Inflammatory macrophage treated with lipopolysaccharide for 1 hour (primary cell): ENCODE measurements at regions not wholly inside any gene's neighbourhood (a gene's known extent, or its start where the extent isn't known, plus 50 kb on each side); places are given as distances from the start of the nearest gene placed in this dataset.
A peak's percentile ranks its signal among the peaks of the same experiment; 100 is the strongest.

Source experiments
- DNase-seq, 2 donors: peaks; one replicate each; pipeline ENCODE4 v3.0.0-alpha.2; 2020 to 2022

DNA sequence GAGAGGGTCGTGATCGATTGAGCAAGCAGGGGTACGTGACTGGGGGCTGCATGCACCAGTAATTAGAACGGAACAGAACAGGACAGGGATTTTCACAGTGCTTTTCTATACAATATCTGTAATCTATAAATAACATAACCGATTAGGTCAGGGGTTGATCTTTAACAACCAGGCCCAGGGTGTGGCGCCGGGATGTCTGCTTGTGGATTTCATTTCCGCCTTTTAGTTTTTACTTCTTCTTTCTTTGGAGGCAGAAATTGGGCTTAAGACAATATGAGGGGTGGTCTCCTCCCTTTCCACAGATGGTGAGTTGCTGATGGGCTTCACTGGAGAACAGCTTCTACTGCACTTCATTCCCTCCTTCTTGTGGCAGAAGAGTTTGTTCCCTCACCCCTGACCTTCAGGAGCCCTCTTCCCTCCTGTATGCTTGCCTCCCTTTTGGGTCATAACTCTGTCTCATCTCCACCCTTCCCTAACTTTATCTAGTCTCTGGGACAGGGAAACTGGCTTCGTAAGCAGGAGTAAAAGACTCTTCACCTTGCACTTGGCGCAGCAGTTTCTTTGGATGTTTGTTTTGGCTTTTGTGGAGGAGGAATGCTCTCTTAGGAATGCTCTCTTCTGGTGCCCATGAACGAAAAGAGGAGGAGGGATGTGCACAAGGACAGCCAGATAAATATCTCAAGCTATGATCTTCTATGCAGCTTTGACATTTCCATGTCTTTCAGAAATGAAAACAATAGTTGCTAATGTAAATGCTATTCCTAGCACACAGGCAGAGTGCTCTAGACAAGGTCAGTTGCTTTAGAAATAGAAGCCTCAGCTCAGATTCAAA, 139.8 kb upstream of the RPS23 start:
- peak in 1 of 2 donors; percentile 39 for DNase-seq

DNA sequence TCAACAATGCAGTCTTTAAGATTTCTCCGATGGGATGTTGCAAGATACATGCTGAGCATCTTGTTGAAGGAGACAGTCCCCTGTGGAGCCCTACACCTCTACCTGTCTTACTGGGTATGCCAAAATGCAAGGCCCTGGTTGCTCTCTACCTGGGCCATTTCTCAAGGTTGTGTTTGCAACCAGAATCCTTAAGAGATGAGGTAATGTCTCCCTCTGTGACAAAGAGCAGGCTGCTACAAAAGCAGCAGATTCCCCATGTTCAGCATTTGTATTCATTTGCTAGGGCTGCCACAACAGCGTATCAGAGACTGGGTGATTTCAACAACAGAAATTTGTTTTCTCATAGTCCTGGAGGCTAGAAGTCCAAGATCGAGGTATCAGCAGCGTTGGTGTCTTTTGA, 138.4 kb upstream of the RPS23 start:
- no peak for DNase-seq

DNA sequence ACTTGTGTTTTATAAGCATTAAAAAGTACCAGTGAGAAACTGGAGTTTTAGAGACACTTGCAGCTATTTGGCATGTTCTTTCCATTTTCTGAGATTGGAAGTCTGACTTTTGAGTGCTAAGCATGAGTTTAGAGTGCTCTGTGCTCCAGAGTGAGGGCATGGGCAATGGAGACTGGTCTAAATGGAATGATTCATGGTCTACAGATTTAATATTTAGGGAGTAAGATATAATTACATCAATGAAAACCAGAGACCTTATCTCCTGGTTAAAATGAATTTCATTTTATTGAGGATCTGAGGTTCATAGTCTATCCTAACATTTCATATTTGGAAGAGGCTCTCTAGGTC, 135.9 kb upstream of the RPS23 start:
- no peak for DNase-seq

- DNase-seq = peak; percentile 15 to 53
Observed at GRCh38 chr5:82413302-82414040, 135.3 kb upstream of the RPS23 start.

- DNase-seq = no peak
Observed at GRCh38 chr5:82408033-82408432, 129.9 kb upstream of the RPS23 start.

DNA sequence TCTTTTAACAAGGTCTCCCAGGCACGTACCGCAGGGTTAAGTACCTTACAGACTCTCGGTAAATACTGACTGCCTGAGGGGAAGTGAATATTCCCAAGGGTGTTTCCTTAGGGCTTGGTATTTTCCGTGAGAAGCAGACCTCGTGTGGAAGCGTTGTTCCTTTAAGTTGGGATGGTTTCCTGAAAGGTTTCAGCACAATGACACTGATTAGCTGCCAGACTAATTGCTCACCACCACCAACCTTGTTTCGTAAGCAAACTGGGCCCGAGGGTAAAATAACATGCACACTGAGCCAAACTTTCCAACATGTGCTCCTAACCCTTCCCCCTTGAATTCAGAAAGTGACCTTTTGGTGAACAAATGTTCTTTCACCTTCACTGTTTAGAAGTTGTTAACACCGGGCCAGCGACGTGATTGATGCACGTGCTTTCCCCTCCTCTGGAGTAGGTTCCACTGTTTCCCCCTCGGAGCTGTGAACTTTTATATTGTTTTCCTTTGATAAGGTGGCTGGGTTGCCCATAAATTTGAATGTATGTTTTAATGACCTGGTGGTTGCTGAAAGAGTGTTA, 128.1 kb upstream of the RPS23 start:
- no peak for DNase-seq

DNA sequence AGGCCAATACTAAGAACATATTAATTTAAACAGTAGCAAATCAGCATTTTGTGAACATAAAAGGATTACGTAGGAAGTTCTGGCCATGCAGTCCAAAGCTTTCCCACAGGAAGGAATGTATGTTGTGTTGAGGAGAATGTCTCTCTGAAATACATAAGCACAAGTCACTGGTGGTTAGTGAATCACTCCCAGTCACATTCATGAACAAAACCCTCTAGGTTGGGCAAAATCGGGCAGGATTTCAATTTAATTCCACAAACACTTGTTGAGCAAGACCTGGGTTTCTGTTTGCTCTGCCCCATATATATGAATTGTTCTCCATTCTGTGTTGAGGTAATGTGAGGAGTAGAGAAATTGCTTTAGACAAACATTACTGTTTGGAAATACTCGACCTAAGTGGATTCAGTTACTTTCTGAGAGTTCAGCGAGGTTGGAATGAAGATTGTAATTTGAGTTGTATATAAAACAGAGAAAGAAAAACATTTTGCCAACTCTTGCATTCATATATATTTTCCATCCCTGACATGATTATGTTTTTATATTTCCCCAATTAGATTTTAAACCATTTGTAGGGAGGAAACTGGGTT, 127.6 kb upstream of the RPS23 start:
- peak; percentile 44 to 60 for DNase-seq

- DNase-seq = no peak
Observed at GRCh38 chr5:82405161-82405560, 127.0 kb upstream of the RPS23 start.

- no peak for DNase-seq
Observed at GRCh38 chr5:82404382-82404945, 126.3 kb upstream of the RPS23 start.

- no peak for DNase-seq
Observed at GRCh38 chr5:82403724-82404123, 125.6 kb upstream of the RPS23 start.

DNA sequence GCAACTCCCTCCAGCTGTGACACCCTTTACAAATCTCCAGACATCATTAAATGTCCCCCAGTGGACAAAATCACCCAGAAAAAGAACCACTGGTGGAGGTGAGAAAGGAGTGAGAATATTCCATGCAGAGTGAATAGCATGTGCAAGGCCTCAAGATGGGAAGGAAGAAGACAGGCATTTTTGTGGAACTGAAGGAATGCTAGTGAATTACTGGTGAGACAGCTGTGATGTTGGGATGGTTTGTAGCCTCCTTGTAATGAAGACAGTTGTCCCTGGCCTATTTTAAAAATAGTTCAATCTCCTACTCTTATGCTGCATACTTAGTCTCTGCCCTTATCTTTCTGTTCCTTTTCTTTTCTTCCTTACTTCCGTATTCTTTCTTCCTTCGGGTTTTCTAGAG, 124.9 kb upstream of the RPS23 start:
- DNase-seq = no peak

DNA sequence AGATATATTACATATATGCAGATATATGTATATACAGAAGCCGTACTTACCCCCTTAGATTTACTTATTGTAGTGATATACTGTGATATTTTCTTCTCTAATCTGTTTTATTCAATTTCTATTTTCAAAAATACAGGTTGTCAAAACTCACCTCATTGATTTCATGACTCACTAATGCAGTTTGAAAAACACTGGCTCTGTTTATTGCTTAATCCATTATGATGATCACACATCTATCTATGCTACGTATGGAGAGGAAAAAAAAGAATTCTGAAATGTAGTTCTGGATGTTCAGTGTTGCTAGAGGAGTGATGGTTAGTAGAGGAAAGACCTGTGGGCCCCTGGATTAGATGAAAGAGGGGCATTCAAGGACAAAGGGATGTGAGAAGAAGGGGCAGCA, 121.0 kb upstream of the RPS23 start:
- DNase-seq = no peak

DNA sequence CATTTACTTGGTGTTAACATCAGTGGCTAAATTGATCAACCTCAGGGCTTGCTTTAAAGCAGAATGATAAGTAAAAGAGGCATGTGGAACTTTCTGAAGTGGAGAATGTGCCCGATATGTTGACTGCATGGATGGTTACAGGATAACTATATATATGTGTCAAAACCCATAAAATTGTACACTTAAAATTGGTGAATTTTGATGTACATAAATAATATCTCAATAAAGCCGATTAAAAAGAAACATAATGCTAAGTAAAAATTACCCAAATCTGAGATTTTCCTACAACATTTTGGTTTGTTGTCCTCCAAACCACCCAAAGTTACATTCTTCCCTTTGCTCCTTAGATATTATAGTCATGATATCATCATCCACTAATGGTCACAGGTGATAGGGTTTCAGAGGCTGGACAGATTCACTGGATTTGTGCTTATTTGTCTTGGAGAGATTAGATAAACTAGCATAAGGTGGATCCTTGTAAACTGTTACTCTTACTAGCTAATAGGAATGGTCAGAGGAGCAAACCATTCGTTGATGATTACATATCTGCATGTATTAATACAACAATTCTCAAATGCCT, 119.7 kb upstream of the RPS23 start:
- no peak for DNase-seq

- no peak for DNase-seq
Observed at GRCh38 chr5:82396871-82397514, 118.8 kb upstream of the RPS23 start.

DNA sequence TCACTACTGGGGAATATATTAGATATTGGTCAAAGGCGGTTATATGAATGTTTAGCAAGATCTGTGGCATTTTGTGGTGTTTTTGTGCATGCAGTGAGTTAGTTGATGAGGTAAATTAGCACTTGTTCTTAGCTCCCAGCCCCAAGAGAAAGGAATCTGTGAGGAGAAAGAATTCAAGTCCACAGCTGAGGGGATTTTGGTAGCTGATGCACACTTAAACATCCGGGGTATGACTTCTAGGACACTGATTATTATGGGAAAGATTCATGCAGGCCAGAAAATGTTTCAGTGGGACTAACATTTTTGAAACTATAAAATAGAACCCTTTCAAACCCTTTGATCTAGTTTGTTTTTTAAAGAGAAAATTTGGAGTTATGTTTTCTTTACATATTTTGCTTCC, 118.2 kb upstream of the RPS23 start:
- DNase-seq = no peak

DNA sequence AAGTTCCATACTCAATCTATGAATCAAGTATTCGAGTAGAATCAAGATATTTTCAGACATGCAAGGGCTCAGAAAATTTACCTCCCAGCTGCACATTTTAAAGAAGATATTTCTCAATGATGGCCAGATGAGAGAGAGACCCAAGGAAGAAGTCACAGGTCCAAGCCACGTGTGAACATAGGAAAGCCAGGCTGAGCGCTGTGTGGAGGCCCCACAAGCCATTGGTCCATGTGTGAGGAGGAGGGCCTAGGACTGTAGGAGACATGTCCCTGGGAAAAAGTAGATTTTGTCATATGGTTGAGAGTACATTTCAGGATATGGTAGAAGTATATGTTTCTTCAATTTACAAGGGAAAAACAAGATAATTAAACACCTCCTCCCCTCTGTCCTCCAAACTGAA, 115.8 kb upstream of the RPS23 start:
- no peak for DNase-seq

GRCh38 chr5:82390088-82390487, 111.9 kb upstream of the RPS23 start:
- no peak for DNase-seq

DNA sequence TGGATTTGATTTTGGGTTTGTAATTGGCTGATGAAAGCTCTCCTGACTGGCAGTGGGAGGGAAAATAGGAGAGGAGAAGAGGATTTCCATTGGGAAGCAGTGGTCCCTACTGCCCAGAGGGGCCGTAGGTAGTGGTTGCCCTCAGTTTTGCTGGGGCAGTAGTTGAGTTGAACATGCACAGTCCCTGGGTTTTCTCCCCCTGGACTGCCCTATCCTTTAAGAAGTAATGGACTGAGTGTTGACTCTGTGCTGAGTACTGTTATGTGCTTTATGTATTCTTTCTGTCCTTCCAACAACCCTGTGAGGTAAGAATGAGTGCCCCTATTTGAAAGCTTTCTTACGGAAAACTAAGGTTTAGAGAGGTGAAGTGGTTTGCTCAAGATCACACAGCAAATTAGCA, 111.2 kb upstream of the RPS23 start:
- no peak for DNase-seq

DNA sequence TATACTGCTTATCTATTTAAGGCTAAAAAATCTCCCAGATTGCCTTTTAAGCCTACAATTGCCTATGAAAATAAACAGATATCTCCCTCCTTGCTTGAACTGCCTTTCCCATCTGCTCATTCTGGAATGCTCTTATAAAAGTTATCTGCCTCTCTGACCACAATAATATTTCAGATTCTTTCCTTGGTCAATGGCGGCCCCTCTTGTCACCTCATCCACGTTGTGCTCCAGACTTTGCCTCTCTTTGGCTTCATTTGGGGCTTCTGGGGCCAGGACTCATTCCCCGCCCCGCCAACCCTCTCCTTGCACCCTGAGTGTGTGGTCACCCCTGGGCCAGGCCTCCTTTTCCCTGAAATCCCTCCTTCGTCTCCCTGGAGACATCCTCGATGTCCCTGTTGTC, 110.0 kb upstream of the RPS23 start:
- DNase-seq = no peak

GRCh38 chr5:82387819-82388166, 109.6 kb upstream of the RPS23 start:
- DNase-seq = no peak

DNA sequence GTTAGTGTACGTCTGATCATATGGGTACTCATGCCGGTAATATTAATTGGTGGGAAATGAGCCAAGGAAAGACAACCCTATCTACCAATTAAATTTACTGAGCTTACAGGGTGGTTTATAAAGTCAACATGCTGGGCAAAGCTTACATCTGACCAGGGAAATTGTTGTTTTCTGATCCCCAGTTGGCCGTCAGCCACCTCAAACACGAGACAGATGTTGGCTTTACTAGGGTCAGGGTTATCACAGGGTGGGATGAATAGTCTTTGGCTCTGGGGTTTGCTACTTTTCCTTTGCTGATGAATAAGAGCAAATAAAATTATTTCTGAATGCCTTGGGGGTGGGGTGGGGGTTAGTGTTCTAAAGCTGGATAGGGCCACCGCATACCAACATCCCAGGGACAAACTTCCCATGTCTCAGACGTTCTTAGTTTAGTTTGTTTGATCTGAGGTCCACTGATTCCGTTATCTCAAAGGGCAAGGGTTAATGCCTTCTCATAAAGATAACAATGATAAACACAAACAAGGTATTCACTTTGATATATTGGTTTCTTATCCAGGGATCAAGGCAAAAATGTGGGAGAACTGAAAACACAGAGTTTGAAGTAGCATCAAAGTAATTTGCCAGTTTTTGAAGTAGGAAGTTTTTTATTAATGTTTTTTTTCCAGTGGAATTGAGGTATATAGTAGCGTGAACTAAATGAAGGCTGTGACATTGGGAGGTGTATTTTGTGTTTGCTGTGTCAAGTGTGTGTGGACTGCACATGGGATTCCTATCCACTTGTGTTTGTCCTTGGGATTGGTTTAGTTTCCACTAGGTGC, 109.1 kb upstream of the RPS23 start:
- no peak for DNase-seq

DNA sequence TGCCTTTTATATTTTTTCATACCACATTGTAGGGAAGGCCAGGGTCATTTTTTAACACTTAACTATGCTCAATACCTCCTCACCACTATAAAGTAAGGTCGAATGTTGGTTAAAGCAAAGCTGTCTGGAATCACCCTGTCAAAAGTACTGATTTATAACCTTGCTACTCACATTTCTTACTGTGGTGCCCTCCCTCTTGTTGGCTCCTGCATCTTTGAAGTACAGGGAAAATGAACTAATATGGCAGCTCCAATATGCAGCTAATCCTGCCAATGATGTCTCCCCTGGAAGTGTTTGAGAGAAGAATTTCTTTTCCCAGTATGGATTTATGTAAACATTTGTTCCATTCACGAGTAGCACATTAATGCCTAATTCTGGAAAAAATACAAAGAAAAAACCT, 108.4 kb upstream of the RPS23 start:
- no peak for DNase-seq
